ENCODE measurements at regions not wholly inside any gene's neighbourhood (a gene's known extent, or its start where the extent isn't known, plus 50 kb on each side); places are given as distances from the start of the nearest gene placed in this dataset.

- BruUV-seq (replicated peaks), result no TSS peak
- Mint-ChIP-seq H3K27ac (ENCODE audit: low read depth, unreplicated experiment) (no peak overlapping the region), H3K9me3 (ENCODE audit: unreplicated experiment) (no peaks in the 10 kb centered on the region), H3K36me3 (ENCODE audit: insufficient read depth, unreplicated experiment) (no peaks in the 10 kb centered on the region), H3K4me1 (ENCODE audit: insufficient read depth, unreplicated experiment) (peaks cover 10% of the 10 kb centered on the region), H3K4me3 (ENCODE audit: unreplicated experiment) (no peak overlapping the region), H3K27me3 (ENCODE audit: insufficient read depth, unreplicated experiment) (no peaks in the 10 kb centered on the region)
- POLR2A ChIA-PET, result no interaction called here
- intact Hi-C loops (cut with micrococcal nuclease), result no loop called here
- TF ChIP-seq, protein P1, sequence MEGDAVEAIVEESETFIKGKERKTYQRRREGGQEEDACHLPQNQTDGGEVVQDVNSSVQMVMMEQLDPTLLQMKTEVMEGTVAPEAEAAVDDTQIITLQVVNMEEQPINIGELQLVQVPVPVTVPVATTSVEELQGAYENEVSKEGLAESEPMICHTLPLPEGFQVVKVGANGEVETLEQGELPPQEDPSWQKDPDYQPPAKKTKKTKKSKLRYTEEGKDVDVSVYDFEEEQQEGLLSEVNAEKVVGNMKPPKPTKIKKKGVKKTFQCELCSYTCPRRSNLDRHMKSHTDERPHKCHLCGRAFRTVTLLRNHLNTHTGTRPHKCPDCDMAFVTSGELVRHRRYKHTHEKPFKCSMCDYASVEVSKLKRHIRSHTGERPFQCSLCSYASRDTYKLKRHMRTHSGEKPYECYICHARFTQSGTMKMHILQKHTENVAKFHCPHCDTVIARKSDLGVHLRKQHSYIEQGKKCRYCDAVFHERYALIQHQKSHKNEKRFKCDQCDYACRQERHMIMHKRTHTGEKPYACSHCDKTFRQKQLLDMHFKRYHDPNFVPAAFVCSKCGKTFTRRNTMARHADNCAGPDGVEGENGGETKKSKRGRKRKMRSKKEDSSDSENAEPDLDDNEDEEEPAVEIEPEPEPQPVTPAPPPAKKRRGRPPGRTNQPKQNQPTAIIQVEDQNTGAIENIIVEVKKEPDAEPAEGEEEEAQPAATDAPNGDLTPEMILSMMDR (IDR thresholded peaks at IDR 0.05; ENCODE audit: unreplicated experiment), result no peak
- CTCF ChIA-PET, result interaction anchor here (1.1 kb wide), 1 partner anchor 875 kb away, joined by 3 read pairs; no protein-coding TSS in a partner anchor
- no peak for DNase-seq (ENCODE audit: unreplicated experiment)
Measured at GRCh38 chr12:73221398-73221797, 949.2 kb downstream of the TRHDE start.

DNA sequence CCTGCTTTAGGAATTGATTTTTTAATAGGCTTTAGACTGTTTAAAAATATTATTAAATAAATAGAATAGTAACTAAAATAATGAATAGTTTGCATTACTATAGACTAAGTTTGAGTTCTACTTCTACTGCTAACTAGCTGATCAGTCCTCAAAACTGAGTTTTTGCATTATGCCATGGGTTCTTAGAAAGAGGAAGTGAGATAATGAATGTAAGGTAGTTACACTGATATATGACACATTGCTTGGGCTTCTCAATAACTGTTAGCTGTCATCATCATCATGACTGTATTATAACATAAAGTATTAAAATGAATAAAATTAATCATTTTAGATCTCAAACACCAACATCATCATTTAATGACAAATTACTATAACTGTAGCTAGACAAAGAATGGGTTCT is 949.7 kb downstream of the TRHDE start:
- no peak overlapping the region for H3K27ac Mint-ChIP-seq (ENCODE audit: low read depth, unreplicated experiment)
- no peak for DNase-seq (ENCODE audit: unreplicated experiment)
- intact Hi-C loops (cut with micrococcal nuclease), result no loop called here
- CTCF ChIA-PET, result interaction anchor here (1.1 kb wide), 1 partner anchor 876 kb away, joined by 3 read pairs; no protein-coding TSS in a partner anchor
- no peaks in the 10 kb centered on the region for H3K36me3 Mint-ChIP-seq (ENCODE audit: insufficient read depth, unreplicated experiment)
- H3K9me3 Mint-ChIP-seq (ENCODE audit: unreplicated experiment), result no peaks in the 10 kb centered on the region
- TF ChIP-seq, protein P1 (IDR thresholded peaks at IDR 0.05; ENCODE audit: unreplicated experiment), result no peak
- H3K27me3 Mint-ChIP-seq (ENCODE audit: insufficient read depth, unreplicated experiment), result no peaks in the 10 kb centered on the region
- no peak overlapping the region for H3K4me3 Mint-ChIP-seq (ENCODE audit: unreplicated experiment)
- POLR2A ChIA-PET, result no interaction called here
- peaks cover 10% of the 10 kb centered on the region for H3K4me1 Mint-ChIP-seq (ENCODE audit: insufficient read depth, unreplicated experiment)
- no TSS peak for BruUV-seq (replicated peaks)

GRCh38 chr12:73225371-73225937 is 953.3 kb downstream of the TRHDE start:
- no peak for DNase-seq (ENCODE audit: unreplicated experiment)
- H3K36me3 Mint-ChIP-seq (ENCODE audit: insufficient read depth, unreplicated experiment), result no peaks in the 10 kb centered on the region
- no peak overlapping the region for H3K27ac Mint-ChIP-seq (ENCODE audit: low read depth, unreplicated experiment)
- CTCF ChIA-PET, result no interaction called here
- H3K9me3 Mint-ChIP-seq (ENCODE audit: unreplicated experiment), result no peaks in the 10 kb centered on the region
- TF ChIP-seq, protein P1 (IDR thresholded peaks at IDR 0.05; ENCODE audit: unreplicated experiment), result no peak
- H3K4me3 Mint-ChIP-seq (ENCODE audit: unreplicated experiment), result no peak overlapping the region
- peaks cover 10% of the 10 kb centered on the region for H3K4me1 Mint-ChIP-seq (ENCODE audit: insufficient read depth, unreplicated experiment)
- H3K27me3 Mint-ChIP-seq (ENCODE audit: insufficient read depth, unreplicated experiment), result no peaks in the 10 kb centered on the region
- BruUV-seq (replicated peaks), result no TSS peak
- POLR2A ChIA-PET, result no interaction called here
- intact Hi-C loops (cut with micrococcal nuclease), result no loop called here

DNA sequence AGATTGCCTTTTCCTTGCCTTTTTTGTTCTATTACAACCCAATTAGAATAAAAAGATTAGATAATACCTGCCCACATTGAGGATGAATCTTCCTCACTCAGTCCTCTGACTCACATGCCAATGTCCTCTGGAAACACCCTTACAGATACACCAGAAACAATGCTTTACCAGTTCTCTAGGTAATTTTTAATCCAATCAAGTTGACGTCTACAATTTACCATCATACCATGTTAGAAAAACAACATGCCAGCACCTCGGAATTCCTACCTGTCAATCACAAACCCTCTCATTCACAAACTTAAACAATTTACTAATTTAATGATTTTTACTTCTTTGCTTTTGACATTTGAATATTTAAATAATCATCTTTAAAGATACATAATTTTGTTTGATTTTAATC is 953.8 kb downstream of the TRHDE start:
- CTCF ChIA-PET, result no interaction called here
- POLR2A ChIA-PET, result no interaction called here
- TF ChIP-seq, protein P1 (IDR thresholded peaks at IDR 0.05; ENCODE audit: unreplicated experiment), result no peak

More for the DNA sequence above, 953.8 kb downstream of the TRHDE start:
- no peak for DNase-seq (ENCODE audit: unreplicated experiment)
- H3K4me1 Mint-ChIP-seq (ENCODE audit: insufficient read depth, unreplicated experiment), result peaks cover 8% of the 10 kb centered on the region
- H3K36me3 Mint-ChIP-seq (ENCODE audit: insufficient read depth, unreplicated experiment), result no peaks in the 10 kb centered on the region
- intact Hi-C loops (cut with micrococcal nuclease), result no loop called here
- BruUV-seq (replicated peaks), result no TSS peak
- H3K4me3 Mint-ChIP-seq (ENCODE audit: unreplicated experiment), result no peak overlapping the region
- no peaks in the 10 kb centered on the region for H3K9me3 Mint-ChIP-seq (ENCODE audit: unreplicated experiment)
- H3K27me3 Mint-ChIP-seq (ENCODE audit: insufficient read depth, unreplicated experiment), result no peaks in the 10 kb centered on the region
- no peak overlapping the region for H3K27ac Mint-ChIP-seq (ENCODE audit: low read depth, unreplicated experiment)
